GM12801 (cell line): ENCODE measurements at regions not wholly inside any gene's neighbourhood (a gene's known extent, or its start where the extent isn't known, plus 50 kb on each side); places are given as distances from the start of the nearest gene placed in this dataset.

Source experiments
- CTCF ChIP-seq: IDR thresholded peaks from one replicate; pipeline ENCODE4 v1.5.1; 2011; ENCODE audit warnings: control low read depth; ENCODE audit not compliant: insufficient read length; ENCODE audit errors: extremely low read depth

GRCh38 chr6:142637624-142638351, 307.2 kb downstream of the HIVEP2 start:
- TF ChIP-seq CTCF = no peak

GRCh38 chr6:142642651-142643050, 302.3 kb downstream of the HIVEP2 start:
- no peak for TF ChIP-seq CTCF

- TF ChIP-seq CTCF = no peak
Measured at GRCh38 chr6:142644866-142645265, 300.1 kb downstream of the HIVEP2 start.

- TF ChIP-seq CTCF = no peak
Measured at GRCh38 chr6:142645663-142646062, 299.3 kb downstream of the HIVEP2 start.

GRCh38 chr6:142647449-142648035, 297.4 kb downstream of the HIVEP2 start:
- TF ChIP-seq CTCF = no peak

- no peak for TF ChIP-seq CTCF
Measured at GRCh38 chr6:142648036-142648451, 296.9 kb downstream of the HIVEP2 start.

- TF ChIP-seq CTCF = no peak
Measured at GRCh38 chr6:142648526-142648925, 296.4 kb downstream of the HIVEP2 start.
